RWPE2 (cell line): ENCODE measurements at regions not wholly inside any gene's neighbourhood (a gene's known extent, or its start where the extent isn't known, plus 50 kb on each side); places are given as distances from the start of the nearest gene placed in this dataset.
"Not testable (repeated sequence)": the region's sequence is repeated elsewhere in the genome, so short reads cannot be mapped to it uniquely, and the experiment has no call there.

Source experiments
- ATAC-seq: fragments of 200-7000 bp; cut with Tn5 transposase; 3 replicates; pipeline ENCODE4 v1.9.1; 2021; ENCODE audit warnings: low read depth
- DNase-seq: peaks from one replicate; pipeline ENCODE4 v3.0.0-alpha.2; 2020; ENCODE audit warnings: low spot score
- H3K27ac ChIP-seq: fragments of 450-650 bp; 2 replicates; pipeline ENCODE4 v1.5.1; 2017; ENCODE audit warnings: mild to moderate bottlenecking; ENCODE audit not compliant: poor library complexity, severe bottlenecking
- H3K27me3 ChIP-seq: fragments of 250-450 bp; sonication (Bioruptor Pico); 2 replicates; pipeline ENCODE4 v1.5.1; 2021; ENCODE audit warnings: mild to moderate bottlenecking, moderate library complexity; ENCODE audit not compliant: insufficient read depth, poor library complexity, severe bottlenecking
- H3K36me3 ChIP-seq: fragments of 250-450 bp; sonication (Bioruptor Pico); 2 replicates; pipeline ENCODE4 v1.5.1; 2020; ENCODE audit warnings: low read depth, mild to moderate bottlenecking, moderate library complexity
- H3K4me1 ChIP-seq: fragments of 250-450 bp; sonication (Bioruptor Pico); 2 replicates; pipeline ENCODE4 v1.5.1; 2021; ENCODE audit warnings: mild to moderate bottlenecking, moderate library complexity; ENCODE audit not compliant: insufficient read depth, poor library complexity, severe bottlenecking
- H3K4me3 ChIP-seq: fragments of 250-450 bp; sonication (Bioruptor Pico); 2 replicates; pipeline ENCODE4 v1.5.1; 2021; ENCODE audit warnings: mild to moderate bottlenecking, moderate library complexity; ENCODE audit not compliant: severe bottlenecking
- H3K9me3 ChIP-seq: fragments of 250-450 bp; sonication (Bioruptor Pico); 2 replicates; pipeline ENCODE4 v1.5.1; 2021; ENCODE audit warnings: mild to moderate bottlenecking, moderate library complexity; ENCODE audit not compliant: severe bottlenecking
- CTCF ChIP-seq: fragments of 450-650 bp; IDR thresholded peaks from one replicate; pipeline ENCODE4 v1.5.1; 2017; ENCODE audit warnings: mild to moderate bottlenecking, moderate library complexity; ENCODE audit not compliant: poor library complexity, severe bottlenecking

- no peak for DNase-seq
- H3K4me1 ChIP-seq: no peaks in the 10 kb centered on the region
- H3K36me3 ChIP-seq: no peaks in the 10 kb centered on the region
- no peak overlapping the region for H3K27ac ChIP-seq
- TF ChIP-seq CTCF: no peak
- no peaks in the 10 kb centered on the region for H3K27me3 ChIP-seq
- no peak overlapping the region for H3K4me3 ChIP-seq
- no peaks in the 10 kb centered on the region for H3K9me3 ChIP-seq
- ATAC-seq: no peak
Observed at GRCh38 chr3:166696103-166696502, 684.0 kb downstream of the ZBBX start.

- Histone ChIP-seq H3K36me3 (no peaks in the 10 kb centered on the region), H3K4me1 (no peaks in the 10 kb centered on the region), H3K27me3 (no peaks in the 10 kb centered on the region), H3K4me3 (no peak overlapping the region), H3K9me3 (no peaks in the 10 kb centered on the region), H3K27ac (no peak overlapping the region)
- no peak for DNase-seq
- TF ChIP-seq CTCF: no peak
- ATAC-seq: no peak
Observed at GRCh38 chr3:166688665-166689064, 691.4 kb downstream of the ZBBX start.

- H3K4me1 ChIP-seq: no peaks in the 10 kb centered on the region
- no peak overlapping the region for H3K4me3 ChIP-seq
- ATAC-seq: 0 out of 3 replicates have a peak, but pooled peaks have one; percentile 29
- no peaks in the 10 kb centered on the region for H3K27me3 ChIP-seq
- TF ChIP-seq CTCF: peak; percentile 13
- no peak overlapping the region for H3K27ac ChIP-seq
- H3K9me3 ChIP-seq: no peaks in the 10 kb centered on the region
- no peaks in the 10 kb centered on the region for H3K36me3 ChIP-seq
- DNase-seq: no peak
Observed at GRCh38 chr3:166685246-166685645, 694.9 kb downstream of the ZBBX start.

- DNase-seq, H3K27me3 ChIP-seq, ATAC-seq, H3K9me3 ChIP-seq, H3K36me3 ChIP-seq, H3K4me3 ChIP-seq, H3K4me1 ChIP-seq, H3K27ac ChIP-seq: not testable (repeated sequence)
Observed at GRCh38 chr3:166684077-166684476, 696.0 kb downstream of the ZBBX start.

GRCh38 chr3:166669781-166670180, 710.3 kb downstream of the ZBBX start:
- no peaks in the 10 kb centered on the region for H3K4me1 ChIP-seq
- TF ChIP-seq CTCF: no peak
- no peak overlapping the region for H3K4me3 ChIP-seq
- H3K9me3 ChIP-seq: no peaks in the 10 kb centered on the region
- no peaks in the 10 kb centered on the region for H3K36me3 ChIP-seq
- no peak for DNase-seq
- ATAC-seq: no peak
- H3K27me3 ChIP-seq: no peaks in the 10 kb centered on the region
- H3K27ac ChIP-seq: no peak overlapping the region
